Caki2 (cell line): ENCODE measurements at regions not wholly inside any gene's neighbourhood (a gene's known extent, or its start where the extent isn't known, plus 50 kb on each side); places are given as distances from the start of the nearest gene placed in this dataset.
A peak's percentile ranks its signal among the peaks of the same experiment; 100 is the strongest.

Source experiments
- DNase-seq: peaks from one replicate; pipeline ENCODE4 v3.0.0-alpha.2; 2015; ENCODE audit warnings: low read depth
- in situ Hi-C: cut with HindIII; loops from 2 replicates; pipeline ENCODE4 v1.10.0; 2016; ENCODE audit warnings: low sequenced_read_pairs, low pct_unique_long_range_greater_than_20kb, mixed read lengths

- peak; percentile 61 for DNase-seq
- in situ Hi-C loops, result no loop called here
Measured at GRCh38 chr20:51306521-51307358, 235.8 kb downstream of the NFATC2 start.

GRCh38 chr20:51306081-51306480, 236.4 kb downstream of the NFATC2 start:
- in situ Hi-C loops, result no loop called here

GRCh38 chr20:51305316-51306052, 237.0 kb downstream of the NFATC2 start:
- DNase-seq, result no peak
- in situ Hi-C loops, result no loop called here

More at GRCh38 chr20:51306081-51306480, 236.4 kb downstream of the NFATC2 start:
- no peak for DNase-seq

- no peak for DNase-seq
Measured at GRCh38 chr20:51303731-51304670, 238.5 kb downstream of the NFATC2 start.

GRCh38 chr20:51301026-51301425, 241.5 kb downstream of the NFATC2 start:
- in situ Hi-C loops, result no loop called here
- DNase-seq, result no peak

More at GRCh38 chr20:51303731-51304670, 238.5 kb downstream of the NFATC2 start:
- in situ Hi-C loops, result no loop called here

GRCh38 chr20:51300104-51300503, 242.4 kb downstream of the NFATC2 start:
- no peak for DNase-seq
- in situ Hi-C loops, result no loop called here

- DNase-seq, result no peak
- in situ Hi-C loops, result no loop called here
Measured at GRCh38 chr20:51299413-51299812, 243.1 kb downstream of the NFATC2 start.

- in situ Hi-C loops, result no loop called here
- no peak for DNase-seq
Measured at GRCh38 chr20:51298141-51298749, 244.3 kb downstream of the NFATC2 start.

GRCh38 chr20:51287628-51288413, 254.7 kb downstream of the NFATC2 start:
- in situ Hi-C loops, result no loop called here
- no peak for DNase-seq

GRCh38 chr20:51286758-51287157, 255.8 kb downstream of the NFATC2 start:
- no peak for DNase-seq
- in situ Hi-C loops, result no loop called here

- in situ Hi-C loops, result no loop called here
- no peak for DNase-seq
Measured at GRCh38 chr20:51285684-51286083, 256.8 kb downstream of the NFATC2 start.

GRCh38 chr20:51284871-51285270, 257.6 kb downstream of the NFATC2 start:
- in situ Hi-C loops, result no loop called here
- no peak for DNase-seq

- no peak for DNase-seq
- in situ Hi-C loops, result no loop called here
Measured at GRCh38 chr20:51284176-51284575, 258.3 kb downstream of the NFATC2 start.

GRCh38 chr20:51281521-51281920, 258.6 kb upstream of the KCNG1 start:
- in situ Hi-C loops, result no loop called here
- no peak for DNase-seq

GRCh38 chr20:51280047-51280446, 257.1 kb upstream of the KCNG1 start:
- no peak for DNase-seq
- in situ Hi-C loops, result no loop called here

- in situ Hi-C loops, result no loop called here
- DNase-seq, result no peak
Measured at GRCh38 chr20:51277961-51278360, 255.1 kb upstream of the KCNG1 start.

GRCh38 chr20:51276296-51276695, 253.4 kb upstream of the KCNG1 start:
- no peak for DNase-seq
- in situ Hi-C loops, result no loop called here
